ENCODE measurements at regions not wholly inside any gene's neighbourhood (a gene's known extent, or its start where the extent isn't known, plus 50 kb on each side); places are given as distances from the start of the nearest gene placed in this dataset.

- intact Hi-C loops (cut with micrococcal nuclease) = no loop called here
- H3K4me1 ChIP-seq (ENCODE audit: control insufficient read depth, extremely low read depth, insufficient read depth, low read length) = no peaks in the 10 kb centered on the region
- TF ChIP-seq GATA2 (IDR thresholded peaks at IDR 0.05; ENCODE audit: insufficient read depth, insufficient read length, low read depth, low read length) (no peak), JUN (IDR thresholded peaks at IDR 0.05; ENCODE audit: borderline replicate concordance, insufficient read depth, insufficient read length, low read depth) (no peak), MAX (IDR thresholded peaks at IDR 0.05; ENCODE audit: insufficient read depth, insufficient read length) (no peak), POLR2A (IDR thresholded peaks at IDR 0.05; ENCODE audit: low read depth, low read length) (no peak), FOS (IDR thresholded peaks at IDR 0.05; ENCODE audit: borderline replicate concordance, insufficient read depth, low read length) (no peak)
- H3K9me1 ChIP-seq (replicated peaks; ENCODE audit: control insufficient read depth, extremely low read depth, insufficient read depth, low read length) = no peaks in the 10 kb centered on the region
- H3K9ac ChIP-seq (replicated peaks; ENCODE audit: extremely low read depth, insufficient read depth, low read length) = no peak overlapping the region
- dilution Hi-C loops (cut with MboI; ENCODE audit: extremely low pct_ligation_motif_present, low sequenced_read_pairs) = no loop called here
- H3K4me3 ChIP-seq (replicated peaks in 1 of 3; ENCODE audit: insufficient read depth in 1 of 3, low read depth in 1 of 3, low read length in 3 of 3) = no peak overlapping the region
- ChIA-PET CTCF (interaction anchor here (1.7 kb wide), 1 partner anchor 9 kb away, joined by 5 read pairs; no protein-coding TSS in a partner anchor), POLR2A (no interaction called here)
- no peak overlapping the region for H3K27ac ChIP-seq (ENCODE audit: insufficient read depth, low read depth, low read length)
- DNase-seq (ENCODE audit: low read depth, low spot score) (no peak), FAIRE-seq (no peak)
- no peaks in the 10 kb centered on the region for H3K36me3 ChIP-seq (ENCODE audit: control insufficient read depth in 2 of 2, extremely low read depth in 1 of 2, insufficient read depth in 2 of 2, low read length in 2 of 2)
- H2AFZ ChIP-seq (ENCODE audit: low read depth, low read length) = no peak overlapping the region
- H3K79me2 ChIP-seq (ENCODE audit: control insufficient read depth, insufficient read depth, low read length) = no peaks in the 10 kb centered on the region
- BruUV-seq (replicated peaks) = no TSS peak
- no peaks in the 10 kb centered on the region for H4K20me1 ChIP-seq (replicated peaks; ENCODE audit: control insufficient read depth, extremely low read depth, insufficient read depth, low read length)
- no peak overlapping the region for H3K4me2 ChIP-seq (ENCODE audit: insufficient read depth, low read length)
- no peaks in the 10 kb centered on the region for H3K9me3 ChIP-seq (replicated peaks; ENCODE audit: control insufficient read depth, insufficient read depth, low read length)
- peaks cover 5 to 9% of the 10 kb centered on the region in 2 experiments for H3K27me3 ChIP-seq (ENCODE audit: control insufficient read depth in 2 of 2, insufficient read depth in 2 of 2, low read length in 2 of 2)
Observed at GRCh38 chr14:51307551-51307950, 67.5 kb downstream of the TMX1 start.

GRCh38 chr14:51308866-51309265 is 68.8 kb downstream of the TMX1 start:
- FAIRE-seq (no peak), DNase-seq (ENCODE audit: low read depth, low spot score) (no peak)
- intact Hi-C loops (cut with micrococcal nuclease) = no loop called here
- no peak overlapping the region for H3K9ac ChIP-seq (replicated peaks; ENCODE audit: extremely low read depth, insufficient read depth, low read length)
- no peak overlapping the region for H3K27ac ChIP-seq (ENCODE audit: insufficient read depth, low read depth, low read length)
- H3K79me2 ChIP-seq (ENCODE audit: control insufficient read depth, insufficient read depth, low read length) = no peaks in the 10 kb centered on the region
- H3K4me2 ChIP-seq (ENCODE audit: insufficient read depth, low read length) = no peak overlapping the region
- ChIA-PET POLR2A (interaction anchor here (0.5 kb wide), 1 partner anchor 400 kb away, joined by 4 read pairs; no protein-coding TSS in a partner anchor), CTCF (interaction anchor here (1.7 kb wide), 1 partner anchor 10 kb away, joined by 5 read pairs; no protein-coding TSS in a partner anchor)
- no peaks in the 10 kb centered on the region for H3K36me3 ChIP-seq (ENCODE audit: control insufficient read depth in 2 of 2, extremely low read depth in 1 of 2, insufficient read depth in 2 of 2, low read length in 2 of 2)
- BruUV-seq (replicated peaks) = no TSS peak
- H3K9me3 ChIP-seq (replicated peaks; ENCODE audit: control insufficient read depth, insufficient read depth, low read length) = no peaks in the 10 kb centered on the region
- no peaks in the 10 kb centered on the region for H4K20me1 ChIP-seq (replicated peaks; ENCODE audit: control insufficient read depth, extremely low read depth, insufficient read depth, low read length)
- no peak overlapping the region for H2AFZ ChIP-seq (ENCODE audit: low read depth, low read length)
- no peak for TF ChIP-seq MAX (IDR thresholded peaks at IDR 0.05; ENCODE audit: insufficient read depth, insufficient read length)
- no peak for TF ChIP-seq EZH2 (IDR thresholded peaks at IDR 0.05; ENCODE audit: borderline replicate concordance, low read depth, low read length, severe bottlenecking)
- TF ChIP-seq JUN (IDR thresholded peaks at IDR 0.05; ENCODE audit: borderline replicate concordance, insufficient read depth, insufficient read length, low read depth) = no peak
- no peak for TF ChIP-seq FOS (IDR thresholded peaks at IDR 0.05; ENCODE audit: borderline replicate concordance, insufficient read depth, low read length)
- no peak for TF ChIP-seq MYC (IDR thresholded peaks at IDR 0.05; ENCODE audit: low read depth, low read length)
- no peak for TF ChIP-seq GATA2 (IDR thresholded peaks at IDR 0.05; ENCODE audit: insufficient read depth, insufficient read length, low read depth, low read length)
- no peak for TF ChIP-seq POLR2AphosphoS5 (IDR thresholded peaks at IDR 0.05; ENCODE audit: insufficient read depth, low read depth, low read length)
- no peak for TF ChIP-seq POLR2A (IDR thresholded peaks at IDR 0.05; ENCODE audit: low read depth, low read length)
- no peak for TF ChIP-seq CTCF (IDR thresholded peaks at IDR 0.05; ENCODE audit: extremely low read depth in 1 of 2, insufficient read depth in 1 of 2, low read depth in 1 of 2, low read length in 2 of 2)
- dilution Hi-C loops (cut with MboI; ENCODE audit: extremely low pct_ligation_motif_present, low sequenced_read_pairs) = no loop called here
- no peaks in the 10 kb centered on the region for H3K9me1 ChIP-seq (replicated peaks; ENCODE audit: control insufficient read depth, extremely low read depth, insufficient read depth, low read length)
- H3K27me3 ChIP-seq (ENCODE audit: control insufficient read depth in 2 of 2, insufficient read depth in 2 of 2, low read length in 2 of 2) = peaks cover 5 to 9% of the 10 kb centered on the region in 2 experiments
- no peaks in the 10 kb centered on the region for H3K4me1 ChIP-seq (ENCODE audit: control insufficient read depth, extremely low read depth, insufficient read depth, low read length)
- H3K4me3 ChIP-seq (replicated peaks in 1 of 3; ENCODE audit: insufficient read depth in 1 of 3, low read depth in 1 of 3, low read length in 3 of 3) = no peak overlapping the region

Measured in endothelial cell of umbilical vein (primary cell).